ENCODE measurements at regions not wholly inside any gene's neighbourhood (a gene's known extent, or its start where the extent isn't known, plus 50 kb on each side); places are given as distances from the start of the nearest gene placed in this dataset.
"Not testable (repeated sequence)": the region's sequence is repeated elsewhere in the genome, so short reads cannot be mapped to it uniquely, and the experiment has no call there.

GRCh38 chr17:54524501-54524900 is 376.2 kb upstream of the TOM1L1 start:
- DNase-seq, result no peak

DNA sequence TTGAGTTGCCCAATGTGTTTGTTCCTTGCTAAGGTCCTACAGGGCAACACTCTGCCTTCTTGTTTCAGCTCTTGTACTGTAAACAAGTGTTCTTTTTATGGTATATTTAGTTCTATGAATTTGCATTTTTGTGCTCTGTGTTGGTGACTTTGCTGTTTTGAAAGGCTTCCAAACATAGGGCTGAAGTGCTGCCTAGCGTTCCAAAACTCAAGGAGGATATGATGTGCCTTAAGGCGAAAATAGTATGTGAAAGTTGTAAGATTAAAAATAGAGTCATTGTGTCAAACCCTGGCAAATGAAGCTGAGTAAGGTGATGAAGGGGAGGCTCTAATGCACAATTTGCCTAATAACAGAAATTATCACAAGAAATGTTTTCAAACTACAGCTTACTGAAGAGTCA is 372.7 kb upstream of the TOM1L1 start:
- DNase-seq, result no peak

DNA sequence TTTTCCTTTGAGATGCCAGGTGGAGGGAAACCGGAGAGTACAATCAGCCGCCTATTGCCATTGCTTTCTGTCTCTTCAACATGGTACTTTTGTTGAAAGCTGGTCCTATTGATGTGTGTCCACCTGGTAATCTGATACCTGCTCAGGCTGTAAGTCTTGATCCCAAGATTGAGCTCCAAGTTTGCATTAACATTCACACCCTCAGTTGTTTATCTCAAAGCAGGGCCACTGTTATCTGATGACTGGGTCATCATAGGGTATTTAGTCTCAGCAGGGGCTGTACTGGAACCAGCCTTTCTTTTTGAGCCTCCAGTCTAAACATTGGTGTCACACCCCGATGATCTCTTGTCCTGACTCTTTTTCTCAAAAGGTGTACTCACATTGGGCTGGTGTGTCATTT is 370.3 kb upstream of the TOM1L1 start:
- DNase-seq, result no peak

- peak; percentile 1 for DNase-seq
Observed at GRCh38 chr17:54536306-54536705, 364.3 kb upstream of the TOM1L1 start.

DNA sequence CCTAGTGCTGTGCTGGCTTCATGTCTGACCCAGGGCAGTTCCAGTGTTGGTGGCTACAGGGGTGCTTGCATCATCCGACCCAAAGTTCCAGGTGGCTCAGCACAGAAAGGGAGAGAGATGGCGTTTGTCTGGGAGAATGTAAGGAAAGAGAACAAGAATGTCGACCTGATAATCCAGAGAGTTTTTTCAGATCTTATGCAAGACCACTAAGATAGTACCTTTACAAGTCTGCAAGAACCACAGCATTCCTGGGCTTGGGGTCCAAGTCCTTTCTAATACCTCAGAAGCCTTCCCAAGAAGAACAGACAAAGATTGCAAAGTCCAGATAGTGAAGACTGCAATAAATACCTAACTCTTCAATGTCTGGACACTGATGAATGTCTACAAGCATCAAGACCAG is 363.0 kb upstream of the TOM1L1 start:
- no peak for DNase-seq

- DNase-seq, result peak; percentile 0
Observed at GRCh38 chr17:54544249-54544648, 356.4 kb upstream of the TOM1L1 start.

- DNase-seq, result no peak
Observed at GRCh38 chr17:54559883-54560282, 340.8 kb upstream of the TOM1L1 start.

- peak; percentile 68 for DNase-seq
Observed at GRCh38 chr17:54608634-54609155, 292.0 kb upstream of the TOM1L1 start.

- DNase-seq, result no peak
Observed at GRCh38 chr17:54620399-54620978, 280.2 kb upstream of the TOM1L1 start.

DNA sequence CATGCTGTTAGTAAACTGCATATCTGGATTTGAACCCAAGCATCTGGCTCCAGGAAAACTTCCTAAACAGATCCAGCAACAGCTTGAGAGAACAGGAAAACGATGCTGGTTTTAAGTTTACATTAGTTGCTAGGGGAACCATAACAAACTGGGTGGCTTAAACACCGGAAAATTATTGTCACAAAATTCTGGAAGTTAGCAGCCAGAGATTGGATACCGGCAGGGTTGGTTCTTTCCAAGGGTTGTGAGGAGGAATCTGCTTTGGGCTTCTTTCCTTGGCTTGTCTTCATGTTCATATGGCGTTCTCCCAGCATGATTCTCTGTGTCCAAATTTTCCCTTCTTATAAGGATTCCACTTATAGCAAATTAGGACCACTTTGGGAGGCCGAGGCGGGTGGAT is 276.9 kb upstream of the TOM1L1 start:
- no peak for DNase-seq

DNA sequence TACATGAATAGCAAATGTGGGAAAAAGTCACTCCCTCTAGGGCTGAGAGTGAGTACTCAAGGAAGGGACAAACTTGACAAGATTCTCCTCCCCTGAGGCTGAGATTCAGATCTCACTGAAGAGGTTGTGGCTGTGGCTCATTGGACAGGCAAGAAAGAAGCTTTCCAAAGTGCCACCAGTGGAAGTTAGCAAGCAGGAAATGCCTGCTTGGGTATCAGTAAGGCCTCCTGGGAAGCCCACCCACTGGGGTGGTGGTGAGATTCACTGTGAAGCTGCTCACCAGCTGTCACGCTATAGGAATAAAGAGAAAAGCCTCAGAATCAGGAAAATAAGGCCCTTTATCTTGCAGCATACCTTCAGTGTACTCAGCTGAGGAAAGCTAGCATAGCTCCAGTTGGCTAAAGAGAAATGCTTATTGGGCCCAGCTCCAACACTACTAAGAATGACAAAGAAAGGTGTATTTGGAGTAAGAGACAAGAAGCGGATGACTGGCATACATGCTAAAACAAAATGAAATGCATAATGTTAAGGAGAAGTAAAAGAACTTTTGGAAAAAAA is 274.4 kb upstream of the TOM1L1 start:
- no peak for DNase-seq

DNA sequence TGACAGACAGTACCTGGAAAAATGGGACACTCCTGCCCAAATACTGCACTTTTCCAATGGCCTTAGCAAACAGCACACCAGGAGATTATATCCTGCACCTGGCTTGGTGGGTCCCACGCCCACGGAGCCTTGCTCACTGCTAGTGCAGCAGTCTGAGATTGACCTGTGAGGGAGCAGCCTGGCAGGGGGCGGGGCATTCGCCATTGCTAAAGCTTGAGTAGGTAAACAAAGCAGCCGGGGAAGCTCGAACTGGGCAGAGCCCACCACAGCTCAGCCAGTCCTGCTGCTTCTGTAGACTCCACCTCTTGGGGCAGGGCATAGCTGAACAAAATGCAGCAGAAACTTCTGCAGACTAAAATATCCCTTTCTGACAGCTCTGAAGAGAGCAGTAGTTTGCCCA is 261.2 kb upstream of the TOM1L1 start:
- not testable (repeated sequence) for DNase-seq

GRCh38 chr17:54662978-54663876 is 237.4 kb upstream of the TOM1L1 start:
- no peak for DNase-seq

- peak; percentile 2 for DNase-seq
Observed at GRCh38 chr17:54666559-54666958, 234.1 kb upstream of the TOM1L1 start.

DNA sequence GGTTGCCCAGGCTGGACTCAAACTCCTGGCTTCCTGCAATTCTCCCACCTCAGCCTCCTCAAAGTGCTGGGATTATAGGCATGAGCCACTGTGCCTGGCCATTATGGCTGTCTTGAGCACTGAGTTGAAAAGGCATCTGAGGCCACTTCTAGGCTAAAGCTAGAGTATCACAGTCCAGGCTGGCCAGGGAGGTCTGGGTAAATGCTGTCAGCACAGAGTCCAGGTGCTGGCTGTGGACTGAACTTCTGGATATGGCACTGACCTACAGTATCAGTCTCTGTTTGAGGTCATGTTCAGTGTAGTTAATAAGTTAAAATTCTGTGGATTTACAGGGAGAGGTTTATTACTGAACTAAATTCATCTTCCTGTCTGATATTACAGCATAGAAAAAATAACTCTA is 222.5 kb upstream of the TOM1L1 start:
- DNase-seq, result no peak

DNA sequence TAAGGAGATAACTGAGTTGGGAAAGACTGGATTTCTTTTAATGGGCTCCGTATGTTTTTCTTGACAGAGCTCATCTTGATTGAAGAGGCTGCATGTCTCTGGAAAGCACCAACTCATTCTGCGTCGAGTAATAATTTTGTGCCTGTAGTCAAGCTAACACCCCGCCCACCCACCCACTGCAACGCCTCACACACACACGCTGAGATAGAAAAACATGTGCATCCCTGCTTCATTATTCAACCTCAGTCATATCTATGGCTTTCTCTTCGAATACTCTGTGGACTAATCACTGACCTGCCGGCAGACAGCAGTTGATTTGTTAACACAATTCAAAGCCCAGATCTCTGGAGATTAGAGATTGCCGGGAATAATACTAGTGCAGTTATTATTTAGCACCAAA is 220.2 kb upstream of the TOM1L1 start:
- DNase-seq, result no peak

GRCh38 chr17:54694287-54694887 is 206.3 kb upstream of the TOM1L1 start:
- no peak for DNase-seq

DNA sequence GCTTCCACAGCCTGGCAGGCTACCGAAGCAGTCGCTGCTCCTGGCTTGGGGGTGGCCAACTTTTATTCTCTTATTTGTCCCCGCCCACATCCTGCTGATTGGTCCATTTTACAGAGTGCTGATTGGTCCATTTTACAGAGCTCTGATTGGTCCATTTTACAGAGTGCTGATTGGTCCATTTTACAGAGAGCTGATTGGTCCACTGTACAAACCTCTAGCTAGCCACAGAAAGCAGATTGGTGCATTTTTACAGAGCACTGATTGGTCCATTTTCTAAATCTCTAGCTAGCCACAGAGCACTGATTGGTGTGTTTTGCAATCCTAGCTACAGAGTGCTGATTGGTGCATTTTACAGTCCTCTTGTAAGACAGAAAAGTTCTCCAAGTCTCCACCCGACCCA is 187.9 kb upstream of the TOM1L1 start:
- not testable (repeated sequence) for DNase-seq

GRCh38 chr17:54718286-54718685 is 182.4 kb upstream of the TOM1L1 start:
- no peak for DNase-seq

GRCh38 chr17:54727624-54728023 is 173.0 kb upstream of the TOM1L1 start:
- peak; percentile 6 for DNase-seq

GRCh38 chr17:54736573-54736972 is 164.1 kb upstream of the TOM1L1 start:
- peak; percentile 50 for DNase-seq

DNA sequence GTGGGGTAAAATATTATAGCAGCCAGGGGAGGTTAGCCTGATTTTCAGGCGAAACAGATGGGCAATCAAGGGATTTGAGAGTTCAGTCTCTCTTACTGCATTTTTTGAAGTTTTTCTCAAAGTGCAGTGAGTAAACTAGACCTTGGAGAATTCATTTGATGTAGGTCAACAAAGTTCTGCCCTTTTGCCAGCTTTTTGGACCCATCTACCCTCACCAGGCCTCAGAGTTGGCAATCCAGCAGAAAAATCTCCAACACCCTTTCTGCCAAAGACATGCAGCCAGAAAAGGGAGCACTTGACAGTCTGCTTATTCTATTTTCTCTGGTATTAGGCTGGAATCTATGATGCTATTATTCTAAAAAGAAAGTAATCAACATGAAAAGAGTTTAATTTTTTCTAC is 162.2 kb upstream of the TOM1L1 start:
- DNase-seq, result no peak

GRCh38 chr17:54744750-54745149 is 155.9 kb upstream of the TOM1L1 start:
- peak; percentile 26 for DNase-seq

- no peak for DNase-seq
Observed at GRCh38 chr17:54745239-54745638, 155.4 kb upstream of the TOM1L1 start.
